PFSK-1 (cell line): ENCODE measurements at regions not wholly inside any gene's neighbourhood (a gene's known extent, or its start where the extent isn't known, plus 50 kb on each side); places are given as distances from the start of the nearest gene placed in this dataset.

Source experiments
- POLR2AphosphoS5 ChIP-seq: IDR thresholded peaks from 2 replicates; pipeline ENCODE4 v1.6.1; 2012; ENCODE audit warnings: low read depth, mild to moderate bottlenecking, control low read depth, low read length, moderate library complexity
- TAF1 ChIP-seq: IDR thresholded peaks from 2 replicates; pipeline ENCODE4 v1.6.1; 2012; ENCODE audit warnings: low read length, control low read depth, borderline replicate concordance; ENCODE audit not compliant: insufficient read depth

- TF ChIP-seq POLR2AphosphoS5, result no peak
- TF ChIP-seq TAF1, result no peak
These were observed 1284.2 kb downstream of the ADGRL3 start for GRCh38 chr4:62484357-62484756.
